Liver (tissue), 7 donors: ENCODE measurements at regions not wholly inside any gene's neighbourhood (a gene's known extent, or its start where the extent isn't known, plus 50 kb on each side); places are given as distances from the start of the nearest gene placed in this dataset.

Source experiments
- DNase-seq: peaks from one replicate; pipeline ENCODE4 v3.0.0-alpha.2; 2017; ENCODE audit warnings: low spot score
- H3K27ac ChIP-seq, 2 donors: one replicate each; pipeline ENCODE4 v1.7.0; 2013; ENCODE audit warnings: inconsistent platforms in 2 of 2, low read length in 2 of 2, control low read depth in 1 of 2, low read depth in 1 of 2, mild to moderate bottlenecking in 1 of 2
- H3K27me3 ChIP-seq, 4 donors: one replicate each; pipeline versions ENCODE4 v1.6.1 to v1.7.0; 2013; ENCODE audit warnings: low read length in 3 of 4, inconsistent platforms in 1 of 4, mild to moderate bottlenecking in 1 of 4, moderate library complexity in 1 of 4; ENCODE audit not compliant: control insufficient read depth in 4 of 4, insufficient read depth in 4 of 4
- H3K36me3 ChIP-seq, 4 donors: one replicate each; pipeline versions ENCODE4 v1.6.1 to v1.7.0; 2013; ENCODE audit warnings: low read length in 3 of 4, mild to moderate bottlenecking in 3 of 4, low read depth in 1 of 4, moderate library complexity in 1 of 4; ENCODE audit not compliant: control insufficient read depth in 4 of 4, insufficient read depth in 3 of 4
- H3K4me1 ChIP-seq, 4 donors: one replicate each; pipeline versions ENCODE4 v1.6.1 to v1.7.0; 2013; ENCODE audit warnings: low read length in 3 of 4, mild to moderate bottlenecking in 3 of 4, moderate library complexity in 1 of 4; ENCODE audit not compliant: control insufficient read depth in 4 of 4, insufficient read depth in 4 of 4
- H3K4me3 ChIP-seq, 3 donors: one replicate each; pipeline versions ENCODE4 v1.6.1 to v1.7.0; 2013; ENCODE audit warnings: low read length in 3 of 3, control low read depth in 1 of 3, low read depth in 1 of 3, mild to moderate bottlenecking in 1 of 3
- H3K9ac ChIP-seq, 2 donors: one replicate each; pipeline ENCODE4 v1.7.0; 2013; ENCODE audit warnings: low read length in 2 of 2, mild to moderate bottlenecking in 2 of 2, moderate library complexity in 2 of 2, control low read depth in 1 of 2, low read depth in 1 of 2
- H3K9me3 ChIP-seq, 4 donors: one replicate each; pipeline versions ENCODE4 v1.6.1 to v1.7.0; 2013; ENCODE audit warnings: low read length in 3 of 4; ENCODE audit not compliant: control insufficient read depth in 4 of 4
- ATF3 ChIP-seq: IDR thresholded peaks from 2 replicates; pipeline ENCODE4 v1.6.1; 2016; ENCODE audit warnings: antibody characterized with exemption
- EGR1 ChIP-seq, 2 donors: IDR thresholded peaks; 2 replicates each; pipeline ENCODE4 v1.6.1; 2016 to 2018; ENCODE audit warnings: antibody characterized with exemption in 2 of 2, low read depth in 2 of 2
- FOXA1 ChIP-seq: IDR thresholded peaks from 2 replicates; pipeline ENCODE4 v1.6.1; 2016; ENCODE audit warnings: antibody characterized with exemption
- FOXA2 ChIP-seq: IDR thresholded peaks from 2 replicates; pipeline ENCODE4 v1.6.1; 2016; ENCODE audit warnings: antibody characterized with exemption
- GABPA ChIP-seq, 2 donors: IDR thresholded peaks in 1 of 2; conservative IDR thresholded peaks in 1 of 2; 2 replicates each; pipeline ENCODE4 v1.6.1; 2016; ENCODE audit warnings: antibody characterized with exemption in 2 of 2, mild to moderate bottlenecking in 1 of 2, moderate library complexity in 1 of 2
- HNF4A ChIP-seq, 2 donors: conservative IDR thresholded peaks; 2 replicates each; pipeline ENCODE4 v1.6.1; 2016; ENCODE audit warnings: antibody characterized with exemption in 2 of 2, mild to moderate bottlenecking in 2 of 2
- HNF4G ChIP-seq: IDR thresholded peaks from 2 replicates; pipeline ENCODE4 v1.6.1; 2016; ENCODE audit warnings: antibody characterized with exemption
- JUND ChIP-seq, 2 donors: IDR thresholded peaks; 2 replicates each; pipeline ENCODE4 v1.6.1; 2016; ENCODE audit warnings: antibody characterized with exemption in 2 of 2
- NR2F2 ChIP-seq: IDR thresholded peaks from 2 replicates; pipeline ENCODE4 v1.6.1; 2016; ENCODE audit warnings: antibody characterized with exemption
- RAD21 ChIP-seq, 2 donors: IDR thresholded peaks; 2 replicates each; pipeline ENCODE4 v1.6.1; 2016; ENCODE audit warnings: antibody characterized with exemption in 2 of 2, mild to moderate bottlenecking in 2 of 2
- RXRA ChIP-seq, 2 donors: IDR thresholded peaks; 2 replicates each; pipeline ENCODE4 v1.6.1; 2017 to 2018; ENCODE audit warnings: antibody characterized with exemption in 2 of 2, mild to moderate bottlenecking in 1 of 2
- SP1 ChIP-seq: IDR thresholded peaks from 2 replicates; pipeline ENCODE4 v1.6.1; 2018; ENCODE audit warnings: antibody characterized with exemption, mild to moderate bottlenecking
- TAF1 ChIP-seq: conservative IDR thresholded peaks from 2 replicates; pipeline ENCODE4 v1.6.1; 2016; ENCODE audit warnings: antibody characterized with exemption, mild to moderate bottlenecking
- YY1 ChIP-seq: IDR thresholded peaks from 2 replicates; pipeline ENCODE4 v1.6.1; 2016; ENCODE audit warnings: antibody characterized with exemption, mild to moderate bottlenecking
- WGBS: extraction: QIAGEN DNeasy Blood & Tissue Kit; methylation state at CpG from one replicate; pipeline ENCODE4 v1.1.7; 2013; 5-methylcytosine and 5-hydroxymethylcytosine counted together
- TF ChIP-seq, protein P1 (sequence below): IDR thresholded peaks from 2 replicates; pipeline ENCODE4 v1.6.1; 2016; ENCODE audit warnings: antibody characterized with exemption, mild to moderate bottlenecking
- TF ChIP-seq, protein P2 (sequence below): IDR thresholded peaks from 2 replicates; pipeline ENCODE4 v1.6.1; 2016; ENCODE audit warnings: antibody characterized with exemption
- TF ChIP-seq, protein P3 (sequence below): IDR thresholded peaks from 2 replicates; pipeline ENCODE4 v1.6.1; 2016; ENCODE audit warnings: antibody characterized with exemption
- donor health status: healthy.
- donor health status: healthy.
- donor health status: healthy.
- donor health status: healthy.

GRCh38 chr12:127516467-127516866 lies 750.5 kb upstream of the TMEM132C start:
- H3K4me3 ChIP-seq = no peak overlapping the region
- no peaks in the 10 kb centered on the region for H3K36me3 ChIP-seq
- H3K9ac ChIP-seq = no peak overlapping the region
- WGBS = 87% methylated on average over 1 of the region's 1 CpG
- no peak overlapping the region for H3K27ac ChIP-seq
- H3K27me3 ChIP-seq = no peaks in the 10 kb centered on the region
- no peak for TF ChIP-seq RXRA (IDR thresholded peaks at IDR 0.05)
- DNase-seq = no peak
- no peaks in the 10 kb centered on the region for H3K4me1 ChIP-seq
- H3K9me3 ChIP-seq = no peaks in the 10 kb centered on the region

DNA sequence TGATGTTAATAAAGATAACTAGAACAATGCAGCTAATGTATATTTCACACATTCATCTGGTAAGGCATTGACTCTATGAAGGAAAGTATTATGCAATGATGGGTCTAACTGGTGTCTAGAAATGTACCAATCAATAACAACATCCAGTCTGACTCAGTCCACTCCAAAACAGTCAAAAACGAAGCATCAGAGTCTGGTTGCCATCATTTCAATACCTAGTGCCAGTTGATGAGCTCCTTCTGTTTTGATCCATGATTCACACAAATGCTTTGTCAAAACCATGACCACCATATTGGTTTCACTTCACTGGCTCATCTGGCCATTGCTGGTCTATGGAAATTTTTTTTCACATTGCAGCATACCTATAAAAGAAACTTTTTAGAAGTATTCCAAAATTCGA lies 747.2 kb upstream of the TMEM132C start:
- 43% methylated on average over 2 of the region's 2 CpGs for WGBS
- Histone ChIP-seq H3K27me3 (no peaks in the 10 kb centered on the region), H3K9ac (no peak overlapping the region), H3K36me3 (no peaks in the 10 kb centered on the region), H3K27ac (no peak overlapping the region), H3K4me1 (no peaks in the 10 kb centered on the region), H3K9me3 (no peaks in the 10 kb centered on the region), H3K4me3 (no peak overlapping the region)
- no peak for TF ChIP-seq JUND (IDR thresholded peaks at IDR 0.05)
- no peak for TF ChIP-seq EGR1 (IDR thresholded peaks at IDR 0.05; ENCODE audit: low read depth in 2 of 2)
- no peak for TF ChIP-seq HNF4G
- no peak for TF ChIP-seq YY1
- TF ChIP-seq FOXA2 = no peak
- TF ChIP-seq, protein P1, sequence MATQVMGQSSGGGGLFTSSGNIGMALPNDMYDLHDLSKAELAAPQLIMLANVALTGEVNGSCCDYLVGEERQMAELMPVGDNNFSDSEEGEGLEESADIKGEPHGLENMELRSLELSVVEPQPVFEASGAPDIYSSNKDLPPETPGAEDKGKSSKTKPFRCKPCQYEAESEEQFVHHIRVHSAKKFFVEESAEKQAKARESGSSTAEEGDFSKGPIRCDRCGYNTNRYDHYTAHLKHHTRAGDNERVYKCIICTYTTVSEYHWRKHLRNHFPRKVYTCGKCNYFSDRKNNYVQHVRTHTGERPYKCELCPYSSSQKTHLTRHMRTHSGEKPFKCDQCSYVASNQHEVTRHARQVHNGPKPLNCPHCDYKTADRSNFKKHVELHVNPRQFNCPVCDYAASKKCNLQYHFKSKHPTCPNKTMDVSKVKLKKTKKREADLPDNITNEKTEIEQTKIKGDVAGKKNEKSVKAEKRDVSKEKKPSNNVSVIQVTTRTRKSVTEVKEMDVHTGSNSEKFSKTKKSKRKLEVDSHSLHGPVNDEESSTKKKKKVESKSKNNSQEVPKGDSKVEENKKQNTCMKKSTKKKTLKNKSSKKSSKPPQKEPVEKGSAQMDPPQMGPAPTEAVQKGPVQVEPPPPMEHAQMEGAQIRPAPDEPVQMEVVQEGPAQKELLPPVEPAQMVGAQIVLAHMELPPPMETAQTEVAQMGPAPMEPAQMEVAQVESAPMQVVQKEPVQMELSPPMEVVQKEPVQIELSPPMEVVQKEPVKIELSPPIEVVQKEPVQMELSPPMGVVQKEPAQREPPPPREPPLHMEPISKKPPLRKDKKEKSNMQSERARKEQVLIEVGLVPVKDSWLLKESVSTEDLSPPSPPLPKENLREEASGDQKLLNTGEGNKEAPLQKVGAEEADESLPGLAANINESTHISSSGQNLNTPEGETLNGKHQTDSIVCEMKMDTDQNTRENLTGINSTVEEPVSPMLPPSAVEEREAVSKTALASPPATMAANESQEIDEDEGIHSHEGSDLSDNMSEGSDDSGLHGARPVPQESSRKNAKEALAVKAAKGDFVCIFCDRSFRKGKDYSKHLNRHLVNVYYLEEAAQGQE = no peak
- TF ChIP-seq FOXA1 = no peak
- TF ChIP-seq, protein P2, sequence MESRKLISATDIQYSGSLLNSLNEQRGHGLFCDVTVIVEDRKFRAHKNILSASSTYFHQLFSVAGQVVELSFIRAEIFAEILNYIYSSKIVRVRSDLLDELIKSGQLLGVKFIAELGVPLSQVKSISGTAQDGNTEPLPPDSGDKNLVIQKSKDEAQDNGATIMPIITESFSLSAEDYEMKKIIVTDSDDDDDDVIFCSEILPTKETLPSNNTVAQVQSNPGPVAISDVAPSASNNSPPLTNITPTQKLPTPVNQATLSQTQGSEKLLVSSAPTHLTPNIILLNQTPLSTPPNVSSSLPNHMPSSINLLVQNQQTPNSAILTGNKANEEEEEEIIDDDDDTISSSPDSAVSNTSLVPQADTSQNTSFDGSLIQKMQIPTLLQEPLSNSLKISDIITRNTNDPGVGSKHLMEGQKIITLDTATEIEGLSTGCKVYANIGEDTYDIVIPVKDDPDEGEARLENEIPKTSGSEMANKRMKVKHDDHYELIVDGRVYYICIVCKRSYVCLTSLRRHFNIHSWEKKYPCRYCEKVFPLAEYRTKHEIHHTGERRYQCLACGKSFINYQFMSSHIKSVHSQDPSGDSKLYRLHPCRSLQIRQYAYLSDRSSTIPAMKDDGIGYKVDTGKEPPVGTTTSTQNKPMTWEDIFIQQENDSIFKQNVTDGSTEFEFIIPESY = no peak
- TF ChIP-seq GABPA (IDR thresholded peaks at IDR 0.05 in 1 of 2, conservative IDR thresholded peaks at IDR 0.05 in 1 of 2) = no peak
- TF ChIP-seq ATF3 = no peak
- TF ChIP-seq SP1 = no peak
- no peak for TF ChIP-seq TAF1
- TF ChIP-seq NR2F2 = no peak
- TF ChIP-seq, protein P3, sequence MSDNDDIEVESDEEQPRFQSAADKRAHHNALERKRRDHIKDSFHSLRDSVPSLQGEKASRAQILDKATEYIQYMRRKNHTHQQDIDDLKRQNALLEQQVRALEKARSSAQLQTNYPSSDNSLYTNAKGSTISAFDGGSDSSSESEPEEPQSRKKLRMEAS = no peak
- TF ChIP-seq RXRA (IDR thresholded peaks at IDR 0.05) = no peak
- no peak for TF ChIP-seq RAD21 (IDR thresholded peaks at IDR 0.05)
- TF ChIP-seq HNF4A (conservative IDR thresholded peaks at IDR 0.05) = no peak
- no peak for DNase-seq
